A673 (cell line): ENCODE measurements at regions not wholly inside any gene's neighbourhood (a gene's known extent, or its start where the extent isn't known, plus 50 kb on each side); places are given as distances from the start of the nearest gene placed in this dataset.

Experiments used
- BruUV-seq: library from RNA; stranded (reverse); fragments of 400-500 nt; replicated peaks from 2 replicates; lab custom pipeline; 2021; lab: Mats Ljungman, UMichigan
- CTCF ChIA-PET: fragments of 300-600 bp; sonication (Branson Sonifier 250); formaldehyde crosslinking; loops from one replicate; lab custom pipeline; 2022; ENCODE audit warnings: antibody characterized with exemption; lab: Charles Lee
- POLR2A ChIA-PET: fragments of 300-600 bp; sonication (Branson Sonifier 250); formaldehyde crosslinking; loops from one replicate; lab custom pipeline; 2022; ENCODE audit warnings: antibody characterized with exemption; ENCODE audit not compliant: low non-redundant PET; lab: Charles Lee
- DNase-seq: peaks from one replicate; pipeline ENCODE4 v3.0.0-alpha.2; 2015; ENCODE audit warnings: low spot score
- H3K27ac ChIP-seq: fragments of 200-600 bp; sonication (generic); 2 replicates; pipeline ENCODE4 v1.5.1; 2016; ENCODE audit warnings: mixed run types, low read depth, mild to moderate bottlenecking, mixed read lengths, antibody characterized with exemption, low read length; ENCODE audit not compliant: poor library complexity, severe bottlenecking
- H3K27me3 ChIP-seq: fragments of 200-600 bp; sonication (generic); replicated peaks from 2 replicates; pipeline ENCODE4 v1.6.1; 2017; ENCODE audit warnings: mixed run types, low read depth, mild to moderate bottlenecking, mixed read lengths, antibody characterized with exemption, low read length; ENCODE audit not compliant: insufficient read depth, poor library complexity
- H3K36me3 ChIP-seq: fragments of 200-600 bp; sonication (generic); 2 replicates; pipeline ENCODE4 v1.6.1; 2016; ENCODE audit warnings: mixed run types, mild to moderate bottlenecking, mixed read lengths, antibody characterized with exemption, low read length; ENCODE audit not compliant: insufficient read depth, poor library complexity, severe bottlenecking
- H3K4me1 ChIP-seq: fragments of 200-600 bp; sonication (generic); 2 replicates; pipeline ENCODE4 v1.6.1; 2017; ENCODE audit warnings: mixed run types, mild to moderate bottlenecking, mixed read lengths, antibody characterized with exemption, low read length; ENCODE audit not compliant: insufficient read depth, poor library complexity, severe bottlenecking
- H3K4me3 ChIP-seq: fragments of 200-600 bp; sonication (generic); 2 replicates; pipeline ENCODE4 v1.5.1; 2016; ENCODE audit warnings: low read depth, mixed run types, mild to moderate bottlenecking, mixed read lengths, low read length; ENCODE audit not compliant: poor library complexity, severe bottlenecking
- H3K9me3 ChIP-seq: fragments of 200-600 bp; sonication (generic); 2 replicates; pipeline ENCODE4 v1.6.1; 2016; ENCODE audit warnings: mixed run types, low read depth, mild to moderate bottlenecking, mixed read lengths, antibody characterized with exemption, low read length; ENCODE audit not compliant: poor library complexity, severe bottlenecking
- EZH2 ChIP-seq: fragments of 200-600 bp; sonication (generic); IDR thresholded peaks from 2 replicates; pipeline ENCODE4 v1.6.1; 2017; ENCODE audit warnings: borderline replicate concordance, low read depth, mild to moderate bottlenecking, mixed read lengths, antibody characterized with exemption, low read length; ENCODE audit not compliant: poor library complexity, severe bottlenecking
- intact Hi-C: fragments of 100-400 bp; cut with micrococcal nuclease; formaldehyde crosslinking; loops from one replicate; pipeline ENCODE4 v1.10.0; 2022; ENCODE audit not compliant: unreplicated experiment
- TF ChIP-seq, protein P1 (sequence below): fragments of 300-800, 200-600 bp; sonication (generic); conservative IDR thresholded peaks from 2 replicates; pipeline ENCODE4 v1.5.1; 2017; ENCODE audit warnings: low read depth, mild to moderate bottlenecking, antibody characterized with exemption, low read length, moderate library complexity, mixed read lengths

DNA sequence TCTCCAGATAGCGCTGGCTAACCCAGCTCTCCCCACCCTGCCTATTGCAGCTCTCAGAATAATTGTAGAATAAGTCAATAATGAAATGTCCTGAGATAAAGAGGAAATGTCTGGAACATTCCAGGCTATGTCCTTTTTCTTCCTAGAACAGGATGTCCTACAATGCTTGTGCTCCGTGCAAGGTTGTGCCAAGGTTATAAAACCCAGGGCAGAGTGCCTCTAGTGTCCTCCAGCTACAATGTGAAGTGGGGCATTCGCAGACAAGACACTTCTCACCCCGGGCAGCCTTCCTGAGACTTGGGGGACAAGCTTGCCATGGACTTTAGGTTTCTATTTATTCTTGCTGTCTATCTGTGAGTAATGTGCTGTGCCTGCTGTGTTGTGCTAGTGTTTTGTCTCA lies 900.6 kb downstream of the TUSC7 start:
- intact Hi-C loops = loop anchor here (10.0 kb wide), 1 partner anchor 385 kb away; no protein-coding TSS in a partner anchor
- H3K27me3 ChIP-seq = no peaks in the 10 kb centered on the region
- ChIA-PET CTCF (no interaction called here), POLR2A (no interaction called here)
- H3K4me1 ChIP-seq = no peaks in the 10 kb centered on the region
- no peaks in the 10 kb centered on the region for H3K9me3 ChIP-seq
- TF ChIP-seq, protein P1, sequence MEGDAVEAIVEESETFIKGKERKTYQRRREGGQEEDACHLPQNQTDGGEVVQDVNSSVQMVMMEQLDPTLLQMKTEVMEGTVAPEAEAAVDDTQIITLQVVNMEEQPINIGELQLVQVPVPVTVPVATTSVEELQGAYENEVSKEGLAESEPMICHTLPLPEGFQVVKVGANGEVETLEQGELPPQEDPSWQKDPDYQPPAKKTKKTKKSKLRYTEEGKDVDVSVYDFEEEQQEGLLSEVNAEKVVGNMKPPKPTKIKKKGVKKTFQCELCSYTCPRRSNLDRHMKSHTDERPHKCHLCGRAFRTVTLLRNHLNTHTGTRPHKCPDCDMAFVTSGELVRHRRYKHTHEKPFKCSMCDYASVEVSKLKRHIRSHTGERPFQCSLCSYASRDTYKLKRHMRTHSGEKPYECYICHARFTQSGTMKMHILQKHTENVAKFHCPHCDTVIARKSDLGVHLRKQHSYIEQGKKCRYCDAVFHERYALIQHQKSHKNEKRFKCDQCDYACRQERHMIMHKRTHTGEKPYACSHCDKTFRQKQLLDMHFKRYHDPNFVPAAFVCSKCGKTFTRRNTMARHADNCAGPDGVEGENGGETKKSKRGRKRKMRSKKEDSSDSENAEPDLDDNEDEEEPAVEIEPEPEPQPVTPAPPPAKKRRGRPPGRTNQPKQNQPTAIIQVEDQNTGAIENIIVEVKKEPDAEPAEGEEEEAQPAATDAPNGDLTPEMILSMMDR = no peak
- TF ChIP-seq EZH2 = no peak
- no peaks in the 10 kb centered on the region for H3K36me3 ChIP-seq
- no peak overlapping the region for H3K27ac ChIP-seq
- H3K4me3 ChIP-seq = no peak overlapping the region
- no TSS peak for BruUV-seq
- DNase-seq = no peak

DNA sequence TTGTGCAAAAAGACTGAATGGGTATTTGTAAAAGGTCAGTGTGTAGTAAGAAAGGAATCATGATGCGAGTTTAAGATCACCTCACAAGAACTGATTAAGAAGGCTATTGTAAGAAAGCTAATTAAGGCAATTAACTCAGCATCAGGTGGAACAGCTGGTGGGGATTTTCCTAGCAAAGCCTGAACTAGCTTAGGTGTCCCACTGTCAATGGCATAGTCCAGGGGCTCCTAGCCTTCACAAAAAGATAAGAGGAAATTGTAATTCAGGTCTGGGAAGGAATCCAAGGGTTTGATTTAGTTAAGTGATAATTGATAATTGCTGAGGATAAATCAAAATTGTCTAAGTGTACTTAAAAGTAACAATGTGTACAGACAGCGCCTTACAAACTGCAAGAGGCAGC lies 901.6 kb downstream of the TUSC7 start:
- TF ChIP-seq, protein P1 = no peak
- TF ChIP-seq EZH2 = no peak
- BruUV-seq = no TSS peak
- DNase-seq = peak; percentile 32
- Histone ChIP-seq H3K4me3 (no peak overlapping the region), H3K36me3 (no peaks in the 10 kb centered on the region), H3K27me3 (no peaks in the 10 kb centered on the region), H3K4me1 (no peaks in the 10 kb centered on the region), H3K27ac (no peak overlapping the region), H3K9me3 (no peaks in the 10 kb centered on the region)
- ChIA-PET CTCF (no interaction called here), POLR2A (no interaction called here)
- intact Hi-C loops = loop anchor here (10.0 kb wide), 1 partner anchor 384 kb away; no protein-coding TSS in a partner anchor

DNA sequence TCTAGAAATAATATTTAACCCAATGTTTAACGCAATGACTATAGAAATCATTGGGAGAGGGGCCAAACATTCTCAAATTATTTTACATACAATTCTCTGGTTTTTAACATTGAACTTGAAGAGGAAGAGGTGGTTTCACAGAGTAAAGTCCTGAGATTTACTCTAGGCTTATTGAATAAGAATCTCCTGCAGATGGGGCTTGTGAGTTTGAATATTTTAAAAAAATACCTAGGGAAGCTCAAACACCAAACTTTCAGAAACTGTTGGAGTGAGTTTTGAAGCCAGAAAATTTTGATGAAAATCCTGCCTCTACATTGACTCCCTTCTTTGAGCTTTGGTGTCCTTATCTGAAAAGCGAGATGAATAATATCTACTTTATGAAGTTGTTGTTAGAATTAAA lies 906.6 kb downstream of the TUSC7 start:
- intact Hi-C loops = loop anchor here (10.0 kb wide), 1 partner anchor 379 kb away; no protein-coding TSS in a partner anchor
- H3K27ac ChIP-seq = no peak overlapping the region

More for the DNA sequence above, 906.6 kb downstream of the TUSC7 start:
- Histone ChIP-seq H3K36me3 (no peaks in the 10 kb centered on the region), H3K4me3 (no peak overlapping the region), H3K27me3 (no peaks in the 10 kb centered on the region), H3K4me1 (no peaks in the 10 kb centered on the region), H3K9me3 (no peaks in the 10 kb centered on the region)
- ChIA-PET CTCF (no interaction called here), POLR2A (no interaction called here)
- no TSS peak for BruUV-seq
- TF ChIP-seq, protein P1 = no peak; the same call in 1 of the 2 replicates
- TF ChIP-seq EZH2 = no peak
- peak; percentile 9 for DNase-seq
